ENCODE measurements at regions not wholly inside any gene's neighbourhood (a gene's known extent, or its start where the extent isn't known, plus 50 kb on each side); places are given as distances from the start of the nearest gene placed in this dataset.

GRCh38 chr11:119529936-119530335 is 107.0 kb upstream of the THY1 start:
- in situ Hi-C loops (cut with MboI; ENCODE audit: low sequenced_read_pairs, unreplicated experiment): loop anchor here (5.0 kb wide), 1 partner anchor 48 kb away; no protein-coding TSS in a partner anchor
- DNase-seq (ENCODE audit: low spot score): no peak
- TF ChIP-seq CTCF (IDR thresholded peaks at IDR 0.05; ENCODE audit: borderline replicate concordance, control extremely low read depth, extremely low read depth, insufficient read depth, missing control alignments): no peak

GRCh38 chr11:119529063-119529845 is 106.3 kb upstream of the THY1 start:
- no peak for DNase-seq (ENCODE audit: low spot score)
- in situ Hi-C loops (cut with MboI; ENCODE audit: low sequenced_read_pairs, unreplicated experiment): no loop called here
- no peak for TF ChIP-seq CTCF (IDR thresholded peaks at IDR 0.05; ENCODE audit: borderline replicate concordance, control extremely low read depth, extremely low read depth, insufficient read depth, missing control alignments)

GRCh38 chr11:119525867-119526196 is 102.9 kb upstream of the THY1 start:
- in situ Hi-C loops (cut with MboI; ENCODE audit: low sequenced_read_pairs, unreplicated experiment): no loop called here
- no peak for TF ChIP-seq CTCF (IDR thresholded peaks at IDR 0.05; ENCODE audit: borderline replicate concordance, control extremely low read depth, extremely low read depth, insufficient read depth, missing control alignments)
- no peak for DNase-seq (ENCODE audit: low spot score)

- in situ Hi-C loops (cut with MboI; ENCODE audit: low sequenced_read_pairs, unreplicated experiment): no loop called here
- no peak for DNase-seq (ENCODE audit: low spot score)
- TF ChIP-seq CTCF (IDR thresholded peaks at IDR 0.05; ENCODE audit: borderline replicate concordance, control extremely low read depth, extremely low read depth, insufficient read depth, missing control alignments): no peak
These were observed 102.4 kb upstream of the THY1 start for GRCh38 chr11:119525180-119525866.

- in situ Hi-C loops (cut with MboI; ENCODE audit: low sequenced_read_pairs, unreplicated experiment): no loop called here
- no peak for DNase-seq (ENCODE audit: low spot score)
- TF ChIP-seq CTCF (IDR thresholded peaks at IDR 0.05; ENCODE audit: borderline replicate concordance, control extremely low read depth, extremely low read depth, insufficient read depth, missing control alignments): no peak
These were observed 100.7 kb upstream of the THY1 start for GRCh38 chr11:119523539-119524157.

GRCh38 chr11:119522609-119523008 is 99.6 kb upstream of the THY1 start:
- DNase-seq (ENCODE audit: low spot score): no peak
- in situ Hi-C loops (cut with MboI; ENCODE audit: low sequenced_read_pairs, unreplicated experiment): no loop called here
- TF ChIP-seq CTCF (IDR thresholded peaks at IDR 0.05; ENCODE audit: borderline replicate concordance, control extremely low read depth, extremely low read depth, insufficient read depth, missing control alignments): no peak
